GM21825 (cell line): ENCODE measurements at regions not wholly inside any gene's neighbourhood (a gene's known extent, or its start where the extent isn't known, plus 50 kb on each side); places are given as distances from the start of the nearest gene placed in this dataset.

ENCODE experiments used
- ATAC-seq: cut with Tn5 transposase; IDR thresholded peaks from one replicate; pipeline ENCODE4 v1.9.1; 2021; ENCODE audit warnings: mild to moderate bottlenecking, moderate library complexity; ENCODE audit not compliant: unreplicated experiment

DNA sequence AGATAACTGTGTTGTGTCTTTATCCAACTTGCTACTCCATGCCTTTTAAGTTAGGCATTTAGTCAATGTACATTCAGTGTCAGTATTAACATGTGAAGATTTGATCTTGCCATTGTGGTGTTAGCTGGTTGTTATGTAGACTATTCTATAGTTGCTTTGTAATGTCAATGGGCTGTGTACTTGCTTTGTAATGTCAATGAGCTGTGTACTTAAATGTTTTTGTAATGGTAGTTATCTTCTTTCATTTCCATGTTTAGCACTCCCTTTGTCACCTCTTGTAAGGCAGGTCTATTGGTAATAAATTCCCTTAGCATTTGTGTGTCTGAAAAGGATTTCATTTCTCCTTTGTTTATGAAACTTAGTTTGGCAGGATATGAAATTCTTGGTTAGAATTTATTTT, 53.4 kb downstream of the MC4R start:
- no peak for ATAC-seq

DNA sequence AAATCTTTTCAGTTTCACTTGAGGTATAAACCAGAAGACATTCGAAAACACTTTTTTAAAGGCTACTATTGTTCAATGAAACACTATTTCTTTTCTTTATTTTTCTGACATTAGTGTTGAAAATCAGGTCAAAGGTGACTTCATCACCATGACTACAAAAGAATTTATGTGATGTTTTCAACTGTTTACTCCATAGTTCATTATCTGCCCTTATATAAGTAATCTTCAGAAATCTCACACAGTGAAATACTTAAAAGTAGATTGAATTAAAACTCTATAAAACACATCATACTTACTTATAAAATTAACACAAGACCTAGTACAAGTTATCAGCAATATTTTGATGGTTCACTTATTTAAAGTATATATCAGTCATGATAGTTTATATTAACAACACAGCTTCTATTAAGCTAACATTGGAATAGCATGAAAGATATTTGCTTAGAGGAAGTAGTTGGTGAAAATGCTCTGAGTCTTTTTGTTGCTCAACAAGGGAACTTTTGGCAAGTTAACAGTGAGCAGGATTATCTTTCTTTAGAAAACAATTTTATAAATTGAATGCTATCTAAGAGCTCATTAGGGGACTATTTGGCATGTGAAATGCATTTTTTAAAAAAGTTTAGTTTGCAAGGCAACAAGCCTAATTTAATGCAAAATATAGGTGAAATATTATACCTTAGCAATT, 60.8 kb downstream of the MC4R start:
- ATAC-seq, result no peak

DNA sequence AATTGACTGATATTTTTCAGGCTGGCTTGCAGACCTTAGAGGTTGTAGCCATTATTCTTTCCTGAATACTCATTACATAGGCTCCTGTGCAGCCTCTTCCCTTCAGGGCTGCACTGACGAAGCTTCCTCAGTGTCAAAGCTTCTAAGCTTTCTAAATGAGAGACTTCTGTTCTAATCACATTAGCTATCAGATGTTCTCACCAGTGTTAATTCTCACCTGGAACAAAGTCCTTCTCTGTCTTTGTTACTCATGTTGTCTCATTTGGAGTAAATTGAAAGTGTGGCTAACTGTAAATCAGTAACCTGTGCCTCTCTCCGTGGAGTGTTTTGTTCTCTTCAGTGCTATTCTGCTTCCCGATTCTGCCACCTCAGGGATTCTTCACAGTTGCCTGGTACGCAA, 76.9 kb downstream of the MC4R start:
- ATAC-seq, result no peak

DNA sequence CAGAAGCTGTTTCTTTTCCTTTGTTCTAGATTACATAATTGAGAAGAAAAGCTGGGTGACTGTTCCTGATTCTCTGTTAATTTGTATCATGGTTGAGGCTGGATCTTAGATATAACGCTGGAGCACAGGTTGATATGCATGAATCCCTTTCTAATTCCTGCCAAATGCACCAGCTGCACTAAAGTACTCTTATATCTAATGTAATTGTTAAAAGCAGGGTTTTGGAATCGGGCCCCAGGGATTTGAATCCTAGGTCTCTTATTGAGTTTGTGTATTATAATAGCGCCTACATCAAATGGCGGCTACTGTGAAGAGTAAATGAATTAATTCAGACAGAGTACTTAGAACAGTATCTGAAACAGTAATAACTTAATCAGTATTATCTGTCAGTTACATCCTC, 80.4 kb downstream of the MC4R start:
- ATAC-seq, result no peak

DNA sequence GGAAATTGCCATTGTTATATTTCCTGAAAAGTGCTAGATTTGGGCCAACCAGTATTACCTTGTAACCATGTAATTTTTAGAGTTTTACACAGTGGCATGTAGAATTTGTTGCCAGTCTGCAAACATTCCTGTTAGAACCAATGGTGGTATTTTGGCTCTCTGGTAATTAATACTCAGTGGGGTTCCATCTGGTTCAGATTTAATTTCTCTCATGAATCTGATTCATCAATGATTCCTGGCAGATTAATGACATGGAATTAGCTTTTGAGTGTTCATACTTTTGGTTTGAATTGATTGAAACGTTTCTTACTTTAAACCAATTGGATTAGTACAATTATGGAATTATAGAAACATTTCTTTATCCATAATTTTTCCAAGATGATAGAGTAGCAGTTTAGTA, 93.2 kb downstream of the MC4R start:
- ATAC-seq, result no peak

DNA sequence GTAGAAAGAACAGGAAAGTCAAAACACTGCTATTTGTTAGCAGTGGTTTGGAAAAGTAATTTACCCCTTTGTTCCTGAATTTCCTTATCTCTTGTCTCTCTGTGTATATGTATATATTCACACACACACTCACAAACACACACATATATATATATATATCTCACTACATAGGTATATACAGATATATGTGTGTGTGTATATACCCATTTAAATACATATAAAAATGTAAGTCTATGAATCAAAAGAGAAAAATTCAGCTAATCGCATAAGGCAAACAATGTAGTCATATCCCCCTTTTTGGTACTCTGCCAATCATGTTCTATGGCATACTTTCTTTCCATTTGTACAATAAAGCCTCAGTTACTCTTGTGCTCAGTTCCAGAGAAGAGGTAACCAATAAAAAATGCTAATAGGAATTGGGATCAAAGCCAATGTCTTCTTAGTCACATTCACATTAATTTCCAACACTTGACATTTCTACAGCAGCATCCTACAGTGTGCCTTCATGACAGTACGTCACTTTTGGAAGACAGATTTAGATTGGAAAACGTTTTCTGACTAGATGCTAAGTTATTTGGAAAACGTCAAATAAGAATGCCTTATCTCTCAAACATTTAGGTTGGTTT, 94.6 kb downstream of the MC4R start:
- ATAC-seq, result no peak

DNA sequence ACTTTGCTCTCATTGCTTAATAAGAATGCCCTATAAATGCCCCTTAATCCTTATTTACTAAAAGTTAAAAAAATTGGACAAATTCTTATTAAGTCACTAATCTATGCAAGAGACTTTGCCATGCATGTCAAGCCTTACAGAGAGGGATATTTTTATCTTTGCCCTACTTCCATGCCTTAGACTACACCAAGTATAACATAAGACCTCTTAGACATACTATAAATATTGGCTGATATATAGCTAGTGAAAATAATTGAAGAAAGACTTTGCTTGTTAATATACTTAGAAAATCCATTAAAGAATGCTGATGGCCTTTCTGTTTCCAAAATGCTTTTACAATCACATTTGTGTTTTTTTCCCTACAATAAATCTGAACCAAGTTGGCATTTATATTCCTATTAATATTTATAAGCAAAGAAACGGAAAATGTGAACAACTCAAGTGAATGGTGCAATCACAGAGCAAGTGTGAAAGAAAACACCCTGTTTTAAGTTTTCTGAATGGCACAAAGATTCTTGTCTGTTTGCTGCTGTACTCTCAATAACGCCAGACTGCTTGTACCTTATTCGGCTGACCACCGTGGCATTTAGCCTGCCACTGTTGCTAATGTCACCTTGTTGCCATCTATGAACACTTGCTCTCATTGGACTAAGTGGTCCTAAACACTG, 105.0 kb downstream of the MC4R start:
- no peak for ATAC-seq

DNA sequence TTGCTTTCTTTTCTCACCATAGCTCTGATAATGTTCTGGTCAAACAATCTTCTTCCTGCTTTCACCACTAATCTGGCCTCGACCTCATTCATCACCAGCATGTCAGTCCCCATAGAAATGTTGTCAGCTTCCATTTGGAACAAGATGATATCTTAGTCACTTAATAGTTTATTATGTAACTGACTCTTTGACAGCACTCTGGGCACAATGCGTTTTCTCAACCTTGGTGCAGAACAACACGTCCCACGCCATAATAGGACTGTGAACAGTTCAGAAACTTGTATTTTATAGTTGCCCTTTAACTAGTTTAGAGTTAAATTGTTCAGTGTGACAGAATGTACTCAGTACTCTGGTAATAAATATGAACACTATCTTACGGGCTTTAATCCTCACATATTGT, 106.0 kb downstream of the MC4R start:
- no peak for ATAC-seq

DNA sequence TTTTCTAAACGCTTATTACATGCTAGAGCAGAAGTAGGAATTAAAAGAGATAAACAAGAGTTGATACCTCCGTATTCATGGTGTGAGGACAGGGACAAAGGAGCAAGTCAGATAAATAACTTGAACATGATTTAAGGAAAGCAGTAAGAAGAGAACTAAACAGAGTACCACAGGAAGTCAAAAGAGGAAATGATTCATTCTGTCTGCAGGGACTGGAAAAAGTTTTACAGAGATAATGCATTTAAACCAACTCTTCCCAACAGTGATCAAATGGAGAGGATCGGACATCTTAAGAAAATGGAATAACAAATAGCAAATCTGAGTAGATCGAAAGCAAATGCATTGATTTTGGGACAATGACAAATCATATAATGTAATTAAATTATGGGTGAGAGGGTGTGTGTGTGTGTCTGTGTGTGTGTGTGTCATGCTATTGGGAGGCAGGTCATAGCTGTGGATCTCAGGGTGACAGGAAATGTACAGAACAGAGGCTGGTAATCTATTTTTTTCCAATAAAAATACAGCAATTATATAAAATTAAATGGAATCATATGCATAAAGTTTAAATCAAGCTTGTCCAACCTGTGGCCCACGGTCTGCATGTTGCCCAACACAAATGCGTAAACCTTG, 113.4 kb downstream of the MC4R start:
- peak; percentile 73 for ATAC-seq

DNA sequence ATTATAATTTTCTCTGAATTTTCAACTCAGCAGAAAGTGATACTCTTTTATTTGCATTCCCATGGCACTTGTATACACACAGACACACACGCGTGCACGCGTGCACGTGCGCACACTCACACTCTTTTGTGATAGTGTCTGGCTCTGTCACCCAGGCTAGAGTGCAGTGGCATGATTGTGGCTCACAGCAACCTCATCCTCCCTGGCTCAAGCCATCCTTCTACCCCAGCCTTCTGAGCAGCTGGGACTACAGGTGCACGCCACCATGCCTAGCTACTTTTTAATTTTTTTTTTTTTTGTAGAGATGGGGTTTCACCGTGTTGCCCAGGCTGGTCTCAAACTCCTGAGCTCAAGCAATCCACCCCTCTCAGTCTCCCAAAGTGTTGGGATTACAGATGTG, 123.2 kb downstream of the MC4R start:
- no peak for ATAC-seq

DNA sequence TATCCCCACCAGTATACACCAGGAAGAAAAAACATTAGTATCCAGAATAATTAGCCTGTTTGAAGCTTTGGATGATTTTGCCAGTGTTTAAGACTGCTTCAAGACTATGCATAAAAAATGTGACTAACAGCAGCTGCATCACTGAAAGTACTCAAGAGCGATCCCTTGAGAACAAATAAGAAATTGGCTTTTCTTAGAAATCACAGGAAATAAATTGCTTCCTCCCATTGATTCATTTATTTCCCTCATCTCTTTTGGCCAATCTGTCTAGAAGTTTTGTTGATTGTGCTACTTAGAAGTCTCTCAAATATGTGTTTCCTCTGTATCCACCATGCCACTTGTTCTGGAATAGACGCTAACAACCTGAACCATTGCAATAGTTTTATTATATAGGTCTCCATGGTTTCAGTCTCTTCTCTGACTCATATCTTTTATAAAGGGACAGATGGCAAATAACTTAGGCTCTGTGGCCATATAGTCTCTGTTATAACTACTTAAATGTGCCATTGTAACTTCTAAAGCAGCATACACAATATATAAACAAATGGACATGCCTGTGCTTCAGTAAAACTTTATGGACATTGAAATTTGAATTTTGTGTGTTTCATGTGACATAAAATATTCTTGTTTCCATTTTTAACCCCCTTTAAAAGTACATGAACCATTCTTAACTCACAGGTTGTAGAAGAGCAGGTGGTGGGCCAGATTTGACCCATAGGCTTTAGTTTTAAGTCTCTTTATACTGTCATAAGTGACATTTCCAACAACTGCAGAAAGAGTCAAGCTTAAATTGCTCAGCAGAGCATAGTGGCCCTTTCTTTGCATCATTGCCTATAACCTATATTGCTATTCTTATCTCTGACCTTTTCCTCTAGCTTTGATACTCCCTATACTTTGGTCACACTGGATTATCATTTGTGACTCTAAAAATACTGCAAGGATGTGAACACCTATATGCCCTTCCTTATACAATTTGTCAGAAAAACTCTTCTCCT, 123.9 kb downstream of the MC4R start:
- ATAC-seq, result no peak

DNA sequence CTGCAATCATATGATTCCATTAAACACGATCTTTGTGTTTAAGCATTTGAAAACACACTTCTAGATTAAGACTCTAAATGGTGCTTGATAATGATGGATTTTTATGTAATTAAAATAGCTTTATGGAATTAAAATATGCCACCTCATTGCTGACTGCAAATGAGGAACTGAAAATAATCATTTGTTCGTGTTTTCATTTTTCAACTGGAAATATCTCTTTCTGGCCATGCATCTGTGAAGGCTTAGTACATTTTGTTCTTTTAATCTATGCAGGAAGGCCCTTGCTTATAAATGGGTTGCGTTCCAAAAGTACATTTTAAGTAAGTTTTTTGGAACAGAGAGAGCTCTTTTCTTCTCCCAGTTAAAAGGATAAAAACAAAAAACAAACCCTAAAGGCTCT, 125.5 kb downstream of the MC4R start:
- ATAC-seq, result peak; percentile 74

DNA sequence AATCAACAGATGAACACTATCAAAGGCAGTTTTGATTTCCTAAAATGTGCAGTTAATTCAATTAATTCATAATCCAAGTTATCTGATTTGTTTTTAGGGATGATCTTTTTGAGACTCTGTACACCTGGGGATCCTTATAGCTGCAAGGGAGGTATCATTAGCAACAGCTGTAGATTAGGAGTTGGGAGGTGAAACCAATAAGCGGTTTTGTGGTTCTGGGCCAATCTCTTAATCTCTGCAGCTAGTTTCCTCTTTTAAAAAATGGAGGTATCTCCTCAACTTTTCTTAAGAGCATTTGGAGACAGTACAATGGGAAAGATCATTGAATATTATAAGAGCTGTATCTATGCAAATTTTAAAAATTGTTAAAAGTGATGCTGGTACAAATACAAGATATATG, 126.0 kb downstream of the MC4R start:
- peak; percentile 84 for ATAC-seq

DNA sequence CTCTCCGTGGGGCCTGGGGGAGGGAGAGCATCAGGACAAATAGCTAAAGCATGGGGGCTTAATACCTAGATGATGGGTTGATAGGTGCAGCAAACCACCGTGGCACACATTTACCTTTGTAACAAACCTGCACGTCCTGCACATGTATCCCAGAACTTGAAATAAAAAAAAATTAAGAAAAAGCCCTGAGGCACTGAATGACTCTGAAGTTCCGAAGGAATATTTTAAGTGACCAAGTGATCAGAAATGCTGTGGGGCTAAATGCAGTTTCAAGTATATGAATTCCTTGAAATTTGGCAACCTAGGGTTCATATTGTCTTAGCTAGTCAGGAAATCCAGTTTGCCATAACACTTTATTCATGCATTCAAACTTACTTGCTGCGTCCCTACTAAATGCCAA, 127.5 kb downstream of the MC4R start:
- ATAC-seq, result no peak

DNA sequence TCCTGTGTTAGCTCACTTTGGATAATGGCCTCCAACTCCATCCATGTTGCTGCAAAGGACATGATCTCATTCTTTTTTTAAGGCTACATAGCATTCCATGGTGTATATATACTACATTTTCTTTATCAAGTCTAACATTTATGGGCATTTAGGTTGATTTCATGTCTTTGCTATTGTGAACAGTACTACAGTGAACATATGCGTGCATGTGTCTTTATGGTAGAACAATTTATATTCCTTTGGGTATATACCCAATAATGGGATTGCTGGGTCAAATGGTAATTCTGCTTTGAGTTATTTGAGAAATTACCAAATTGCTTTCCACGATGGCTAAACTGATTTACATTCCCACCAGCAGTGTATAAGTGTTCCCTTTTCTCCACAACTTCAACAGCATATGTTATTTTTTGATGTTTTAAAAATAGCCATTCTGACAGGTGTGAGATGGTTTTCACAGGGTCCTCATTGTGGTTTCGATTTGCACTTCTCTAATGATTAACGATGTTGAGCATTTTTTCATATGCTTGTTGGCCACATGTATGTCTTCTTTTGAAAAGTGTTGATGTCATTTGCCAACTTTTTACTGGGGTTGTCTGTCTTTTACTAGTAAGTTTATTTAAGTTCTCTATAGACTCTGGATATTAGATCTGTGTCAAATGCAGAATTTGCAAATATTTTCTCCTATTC, 133.4 kb downstream of the MC4R start:
- peak; percentile 95 for ATAC-seq

DNA sequence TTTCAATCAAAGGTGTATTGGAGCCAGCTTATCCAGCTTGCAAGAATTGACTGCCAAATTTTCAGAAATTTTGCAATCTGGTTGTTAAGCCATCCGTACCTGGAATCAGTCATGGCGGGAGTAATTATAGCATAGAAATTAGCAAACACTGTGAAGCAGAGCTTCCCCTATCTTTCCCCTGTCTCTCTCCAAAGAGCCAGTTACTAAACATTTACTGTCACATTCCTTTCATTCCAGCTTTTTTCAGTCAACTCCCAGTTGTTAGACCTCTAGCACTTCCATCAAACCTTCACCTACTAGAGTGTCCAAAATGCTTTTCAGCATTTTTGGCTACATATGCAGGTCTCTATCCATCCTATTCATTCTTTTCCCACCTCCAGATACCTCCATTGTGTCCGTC, 137.4 kb downstream of the MC4R start:
- ATAC-seq, result no peak

DNA sequence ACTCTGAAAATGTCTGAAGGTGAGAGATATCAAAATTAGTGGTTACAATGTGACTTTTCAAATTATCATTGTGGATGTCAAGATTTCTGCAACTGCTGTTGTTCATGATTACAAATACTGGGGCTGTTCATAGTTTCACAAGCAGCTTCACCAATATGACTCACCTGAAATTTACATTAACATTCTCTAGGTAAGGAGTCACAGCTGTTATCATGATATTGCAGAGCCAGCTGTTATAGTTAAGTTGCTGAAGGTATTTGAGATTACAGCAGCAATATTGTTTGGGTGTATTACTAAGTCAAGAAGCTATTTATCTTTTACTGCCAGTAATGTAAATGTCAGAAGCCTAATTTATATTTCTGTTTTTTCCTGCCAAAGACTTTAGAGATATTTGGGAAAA, 140.0 kb downstream of the MC4R start:
- ATAC-seq, result no peak

DNA sequence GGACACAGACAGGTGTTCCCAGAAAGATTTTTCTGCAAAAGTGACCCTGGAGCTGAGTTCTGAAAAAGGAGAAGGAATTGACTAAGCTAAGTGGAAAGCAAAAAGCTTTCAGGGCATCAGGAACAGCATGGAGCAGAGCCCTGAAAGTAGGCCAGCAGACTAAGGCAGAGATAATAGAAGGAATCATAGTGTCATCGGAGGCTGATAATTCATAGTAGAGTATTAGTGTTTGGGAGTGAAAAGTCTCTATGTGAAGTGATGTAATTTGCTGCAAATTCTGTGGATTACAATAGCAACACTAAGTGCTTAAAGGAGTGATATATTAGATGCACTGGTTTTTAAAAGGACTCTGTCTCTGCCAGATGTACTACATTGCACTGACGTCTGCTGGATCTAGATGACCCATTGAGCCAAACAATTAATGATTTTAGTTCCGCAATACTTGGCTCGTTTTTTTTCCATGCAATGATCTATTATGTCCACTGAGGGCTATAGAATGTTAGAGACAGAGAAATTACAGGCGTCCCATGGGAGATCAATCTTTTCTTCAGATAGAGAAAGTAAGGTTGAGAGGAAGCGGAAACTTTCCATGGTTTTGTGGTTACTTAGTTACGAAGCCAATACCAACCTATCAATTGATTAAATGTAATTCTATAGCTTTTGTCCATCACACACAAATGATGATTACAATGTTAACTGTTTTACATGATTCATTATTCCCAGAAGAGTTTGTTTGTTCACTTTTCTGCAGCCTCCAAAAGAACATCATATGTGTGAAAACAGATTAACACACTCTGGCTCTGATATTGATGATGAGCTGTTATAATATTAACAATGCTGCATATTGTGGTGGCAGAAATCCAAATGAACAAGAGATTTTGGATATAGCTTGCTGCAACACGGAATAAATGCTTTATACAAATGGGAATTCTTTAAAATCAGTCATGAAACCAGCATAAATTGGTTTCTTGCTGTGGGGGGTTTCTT, 143.7 kb downstream of the MC4R start:
- ATAC-seq, result no peak

DNA sequence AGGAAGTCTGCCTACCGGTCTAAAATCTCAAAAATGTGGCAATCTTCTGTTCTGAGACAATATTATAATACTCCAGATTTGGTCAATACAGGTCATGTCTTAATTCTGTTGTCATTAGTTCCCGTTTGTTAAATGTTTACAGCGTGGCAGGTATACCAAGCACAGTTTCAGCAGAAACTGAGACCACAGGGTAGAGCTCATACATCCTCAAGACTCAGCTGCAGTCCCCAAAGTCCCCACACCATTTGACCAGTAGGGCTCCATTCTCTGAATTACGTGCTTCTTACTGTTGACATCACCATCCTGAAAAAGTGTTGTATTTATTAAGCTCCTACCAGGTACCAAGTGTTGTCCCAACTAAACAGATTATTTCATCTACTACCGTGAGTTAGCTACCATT, 157.1 kb downstream of the MC4R start:
- no peak for ATAC-seq
